Duodenal mucosa (tissue), 2 donors: ENCODE measurements at regions not wholly inside any gene's neighbourhood (a gene's known extent, or its start where the extent isn't known, plus 50 kb on each side); places are given as distances from the start of the nearest gene placed in this dataset.

Experiments used
- H3K27ac ChIP-seq: one replicate; pipeline ENCODE4 v1.7.0; 2013; ENCODE audit warnings: low read depth, low read length
- H3K27me3 ChIP-seq, 2 donors: one replicate each; pipeline ENCODE4 v1.7.0; 2013; ENCODE audit warnings: low read length in 2 of 2, control low read depth in 1 of 2; ENCODE audit not compliant: insufficient read depth in 2 of 2, control insufficient read depth in 1 of 2
- H3K36me3 ChIP-seq, 2 donors: one replicate each; pipeline ENCODE4 v1.7.0; 2013; ENCODE audit warnings: low read length in 2 of 2, control low read depth in 1 of 2; ENCODE audit not compliant: insufficient read depth in 2 of 2, control insufficient read depth in 1 of 2
- H3K4me1 ChIP-seq, 2 donors: one replicate each; pipeline ENCODE4 v1.7.0; 2013; ENCODE audit warnings: low read length in 2 of 2, control low read depth in 1 of 2; ENCODE audit not compliant: insufficient read depth in 2 of 2, control insufficient read depth in 1 of 2
- H3K4me3 ChIP-seq, 2 donors: one replicate each; pipeline ENCODE4 v1.7.0; 2013; ENCODE audit warnings: low read length in 2 of 2, low read depth in 1 of 2
- H3K9ac ChIP-seq, 2 donors: one replicate each; pipeline ENCODE4 v1.7.0; 2013; ENCODE audit warnings: low read length in 2 of 2, low read depth in 1 of 2
- H3K9me3 ChIP-seq, 2 donors: one replicate each; pipeline ENCODE4 v1.7.0; 2013; ENCODE audit warnings: low read length in 2 of 2, control low read depth in 1 of 2; ENCODE audit not compliant: control insufficient read depth in 1 of 2

GRCh38 chr14:88993946-88994345, 169.5 kb downstream of the TTC8 start:
- Histone ChIP-seq H3K9me3 (no peaks in the 10 kb centered on the region), H3K4me1 (no peaks in the 10 kb centered on the region), H3K36me3 (no peaks in the 10 kb centered on the region), H3K27ac (no peak overlapping the region), H3K9ac (no peak overlapping the region), H3K27me3 (no peaks in the 10 kb centered on the region), H3K4me3 (no peak overlapping the region)

GRCh38 chr14:88995437-88996198, 171.2 kb downstream of the TTC8 start:
- H3K9me3 ChIP-seq: no peaks in the 10 kb centered on the region
- peaks cover 2 to 4% of the 10 kb centered on the region in 2 donors for H3K4me1 ChIP-seq
- no peak overlapping the region for H3K4me3 ChIP-seq
- H3K27ac ChIP-seq: no peak overlapping the region
- H3K9ac ChIP-seq: no peak overlapping the region
- H3K36me3 ChIP-seq: no peaks in the 10 kb centered on the region
- H3K27me3 ChIP-seq: peaks cover 0 to 3% of the 10 kb centered on the region in 2 donors

GRCh38 chr14:88998027-88998426, 173.6 kb downstream of the TTC8 start:
- H3K36me3 ChIP-seq: no peaks in the 10 kb centered on the region
- peaks cover 3 to 4% of the 10 kb centered on the region in 2 donors for H3K4me1 ChIP-seq
- H3K27ac ChIP-seq: no peak overlapping the region
- H3K4me3 ChIP-seq: no peak overlapping the region
- H3K9me3 ChIP-seq: no peaks in the 10 kb centered on the region
- no peak overlapping the region for H3K9ac ChIP-seq
- H3K27me3 ChIP-seq: peaks cover 0 to 3% of the 10 kb centered on the region in 2 donors

GRCh38 chr14:88999137-88999536, 174.7 kb downstream of the TTC8 start:
- Histone ChIP-seq H3K27ac (no peak overlapping the region), H3K9me3 (no peaks in the 10 kb centered on the region), H3K4me1 (peaks cover 3 to 4% of the 10 kb centered on the region in 2 donors), H3K9ac (no peak overlapping the region), H3K27me3 (peaks cover 0 to 3% of the 10 kb centered on the region in 2 donors), H3K36me3 (no peaks in the 10 kb centered on the region), H3K4me3 (no peak overlapping the region)

- Histone ChIP-seq H3K27ac (no peak overlapping the region), H3K9me3 (no peaks in the 10 kb centered on the region), H3K36me3 (no peaks in the 10 kb centered on the region), H3K27me3 (peaks cover 0 to 3% of the 10 kb centered on the region in 2 donors), H3K4me1 (peaks cover 3 to 4% of the 10 kb centered on the region in 2 donors), H3K9ac (no peak overlapping the region), H3K4me3 (no peak overlapping the region)
Measured at GRCh38 chr14:89000007-89000942, 175.8 kb downstream of the TTC8 start.

- no peak overlapping the region for H3K4me3 ChIP-seq
- no peaks in the 10 kb centered on the region for H3K9me3 ChIP-seq
- no peak overlapping the region for H3K9ac ChIP-seq
- H3K27ac ChIP-seq: no peak overlapping the region
- peaks cover 3 to 4% of the 10 kb centered on the region in 2 donors for H3K4me1 ChIP-seq
- H3K36me3 ChIP-seq: no peaks in the 10 kb centered on the region
- peaks cover 0 to 2% of the 10 kb centered on the region in 2 donors for H3K27me3 ChIP-seq
Measured at GRCh38 chr14:89004166-89004565, 179.7 kb downstream of the TTC8 start.

- H3K27ac ChIP-seq: no peak overlapping the region
- no peaks in the 10 kb centered on the region for H3K9me3 ChIP-seq
- no peaks in the 10 kb centered on the region for H3K27me3 ChIP-seq
- H3K4me3 ChIP-seq: no peak overlapping the region
- no peaks in the 10 kb centered on the region for H3K4me1 ChIP-seq
- no peak overlapping the region for H3K9ac ChIP-seq
- H3K36me3 ChIP-seq: no peaks in the 10 kb centered on the region
Measured at GRCh38 chr14:89007906-89008305, 183.5 kb downstream of the TTC8 start.

GRCh38 chr14:89011355-89012281, 187.2 kb downstream of the TTC8 start:
- Histone ChIP-seq H3K9me3 (no peaks in the 10 kb centered on the region), H3K27ac (no peak overlapping the region), H3K36me3 (no peaks in the 10 kb centered on the region), H3K4me3 (peak overlapping the region; percentile 70 to 75), H3K4me1 (no peaks in the 10 kb centered on the region), H3K27me3 (no peaks in the 10 kb centered on the region), H3K9ac (peak overlapping the region; percentile 27 to 38)

- Histone ChIP-seq H3K27ac (no peak overlapping the region), H3K4me1 (no peaks in the 10 kb centered on the region), H3K4me3 (peak overlapping the region; percentile 70 to 75), H3K27me3 (no peaks in the 10 kb centered on the region), H3K36me3 (no peaks in the 10 kb centered on the region), H3K9me3 (no peaks in the 10 kb centered on the region), H3K9ac (peak overlapping the region; percentile 27 to 38)
Measured at GRCh38 chr14:89012282-89013097, 188.0 kb downstream of the TTC8 start.
